ENCODE measurements at regions not wholly inside any gene's neighbourhood (a gene's known extent, or its start where the extent isn't known, plus 50 kb on each side); places are given as distances from the start of the nearest gene placed in this dataset.
"Not testable (repeated sequence)": the region's sequence is repeated elsewhere in the genome, so short reads cannot be mapped to it uniquely, and the experiment has no call there.

- no peak for DNase-seq
Observed at GRCh38 chr5:126677121-126677520, 76.4 kb downstream of the PHAX start.

GRCh38 chr5:126680191-126680817 is 79.6 kb downstream of the PHAX start:
- no peak for DNase-seq

GRCh38 chr5:126681314-126681713 is 80.6 kb downstream of the PHAX start:
- not testable (repeated sequence) for DNase-seq

- DNase-seq = no peak
Observed at GRCh38 chr5:126681970-126682369, 81.2 kb downstream of the PHAX start.

- DNase-seq = no peak
Observed at GRCh38 chr5:126682856-126683255, 82.1 kb downstream of the PHAX start.

- no peak for DNase-seq
Observed at GRCh38 chr5:126683912-126684311, 83.2 kb downstream of the PHAX start.

GRCh38 chr5:126684656-126685442 is 84.1 kb downstream of the PHAX start:
- peak; percentile 49 for DNase-seq

- DNase-seq = no peak
Observed at GRCh38 chr5:126686451-126687126, 85.8 kb downstream of the PHAX start.

GRCh38 chr5:126692971-126693370 is 84.0 kb upstream of the LMNB1 start:
- DNase-seq = no peak

GRCh38 chr5:126693806-126694205 is 83.1 kb upstream of the LMNB1 start:
- no peak for DNase-seq

GRCh38 chr5:126694403-126694802 is 82.5 kb upstream of the LMNB1 start:
- no peak for DNase-seq

- DNase-seq = no peak
Observed at GRCh38 chr5:126695091-126695490, 81.8 kb upstream of the LMNB1 start.

GRCh38 chr5:126707080-126707479 is 69.9 kb upstream of the LMNB1 start:
- no peak for DNase-seq

- DNase-seq = no peak
Observed at GRCh38 chr5:126715765-126716164, 61.2 kb upstream of the LMNB1 start.

- no peak for DNase-seq
Observed at GRCh38 chr5:126716861-126717260, 60.1 kb upstream of the LMNB1 start.

- DNase-seq = no peak
Observed at GRCh38 chr5:126718236-126718868, 58.6 kb upstream of the LMNB1 start.

GRCh38 chr5:126720369-126720768 is 56.6 kb upstream of the LMNB1 start:
- no peak for DNase-seq

GRCh38 chr5:126723643-126724042 is 53.3 kb upstream of the LMNB1 start:
- DNase-seq = no peak
